Upper lobe of right lung (tissue), 1 donor: ENCODE measurements at regions not wholly inside any gene's neighbourhood (a gene's known extent, or its start where the extent isn't known, plus 50 kb on each side); places are given as distances from the start of the nearest gene placed in this dataset.

ENCODE experiments used
- ATAC-seq: fragments of 200-7000 bp; cut with Tn5 transposase; one replicate; pipeline ENCODE4 v1.9.1; 2020; ENCODE audit warnings: mild to moderate bottlenecking, moderate library complexity
- DNase-seq: peaks from one replicate; pipeline ENCODE4 v3.0.0-alpha.2; 2020
- H3K27ac ChIP-seq: fragments of 200-600 bp; one replicate; pipeline ENCODE4 v1.8.0; 2022
- H3K27me3 ChIP-seq: fragments of 200-600 bp; one replicate; pipeline ENCODE4 v1.8.0; 2022; ENCODE audit warnings: mild to moderate bottlenecking
- H3K36me3 ChIP-seq: fragments of 200-600 bp; one replicate; pipeline ENCODE4 v1.8.0; 2022
- H3K4me1 ChIP-seq: fragments of 200-600 bp; one replicate; pipeline ENCODE4 v1.8.0; 2022
- H3K4me3 ChIP-seq: fragments of 200-600 bp; one replicate; pipeline ENCODE4 v1.8.0; 2022; ENCODE audit warnings: mild to moderate bottlenecking
- H3K9me3 ChIP-seq: fragments of 200-600 bp; one replicate; pipeline ENCODE4 v1.8.0; 2022
- CTCF ChIP-seq: fragments of 200-600 bp; IDR thresholded peaks from one replicate; pipeline ENCODE4 v1.8.0; 2022; ENCODE audit warnings: antibody characterized with exemption
- intact Hi-C: fragments of 100-400 bp; cut with DNase I; formaldehyde crosslinking; loops from one replicate; pipeline ENCODE4 v1.11.0; 2022
- donor health status: DM: no; HTN: yes; CAD: no; lungs with severe emphysema.

- H3K9me3 ChIP-seq = no peaks in the 10 kb centered on the region
- no peaks in the 10 kb centered on the region for H3K27me3 ChIP-seq
- H3K4me1 ChIP-seq = no peaks in the 10 kb centered on the region
- intact Hi-C loops = no loop called here
- H3K4me3 ChIP-seq = no peak overlapping the region
- no peak overlapping the region for H3K27ac ChIP-seq
- TF ChIP-seq CTCF = no peak
- ATAC-seq (no peak), DNase-seq (no peak)
- no peaks in the 10 kb centered on the region for H3K36me3 ChIP-seq
Observed at GRCh38 chr1:83725735-83726360, 273.1 kb downstream of the TTLL7 start.

GRCh38 chr1:83718338-83718737 is 280.6 kb downstream of the TTLL7 start:
- Histone ChIP-seq H3K27me3 (no peaks in the 10 kb centered on the region), H3K36me3 (no peaks in the 10 kb centered on the region), H3K4me3 (no peak overlapping the region), H3K27ac (no peak overlapping the region), H3K4me1 (no peaks in the 10 kb centered on the region), H3K9me3 (no peaks in the 10 kb centered on the region)
- no peak for DNase-seq
- intact Hi-C loops = no loop called here
- ATAC-seq = no peak
- no peak for TF ChIP-seq CTCF

- DNase-seq (no peak), ATAC-seq (no peak)
- TF ChIP-seq CTCF = no peak
- Histone ChIP-seq H3K27me3 (no peaks in the 10 kb centered on the region), H3K4me3 (no peak overlapping the region), H3K9me3 (no peaks in the 10 kb centered on the region), H3K27ac (no peak overlapping the region), H3K36me3 (no peaks in the 10 kb centered on the region), H3K4me1 (no peaks in the 10 kb centered on the region)
- intact Hi-C loops = no loop called here
Observed at GRCh38 chr1:83717785-83718184, 281.1 kb downstream of the TTLL7 start.

GRCh38 chr1:83716641-83717040 is 282.3 kb downstream of the TTLL7 start:
- H3K27me3 ChIP-seq = no peaks in the 10 kb centered on the region
- H3K27ac ChIP-seq = no peak overlapping the region
- intact Hi-C loops = no loop called here
- H3K4me3 ChIP-seq = no peak overlapping the region
- H3K36me3 ChIP-seq = no peaks in the 10 kb centered on the region
- H3K9me3 ChIP-seq = no peaks in the 10 kb centered on the region
- no peak for DNase-seq
- no peak for ATAC-seq
- no peak for TF ChIP-seq CTCF
- H3K4me1 ChIP-seq = no peaks in the 10 kb centered on the region

GRCh38 chr1:83715550-83715949 is 283.4 kb downstream of the TTLL7 start:
- H3K27me3 ChIP-seq = no peaks in the 10 kb centered on the region
- TF ChIP-seq CTCF = no peak
- intact Hi-C loops = no loop called here
- H3K27ac ChIP-seq = no peak overlapping the region
- no peak overlapping the region for H3K4me3 ChIP-seq
- H3K36me3 ChIP-seq = no peaks in the 10 kb centered on the region
- DNase-seq (no peak), ATAC-seq (no peak)
- H3K4me1 ChIP-seq = no peaks in the 10 kb centered on the region
- no peaks in the 10 kb centered on the region for H3K9me3 ChIP-seq

- no peak for ATAC-seq
- H3K27ac ChIP-seq = no peak overlapping the region
- H3K4me3 ChIP-seq = no peak overlapping the region
- intact Hi-C loops = no loop called here
- no peaks in the 10 kb centered on the region for H3K36me3 ChIP-seq
- TF ChIP-seq CTCF = no peak
- DNase-seq = no peak
- no peaks in the 10 kb centered on the region for H3K9me3 ChIP-seq
- H3K4me1 ChIP-seq = no peaks in the 10 kb centered on the region
- H3K27me3 ChIP-seq = no peaks in the 10 kb centered on the region
Observed at GRCh38 chr1:83709662-83710061, 289.3 kb downstream of the TTLL7 start.
